GM18508 (cell line): ENCODE measurements at regions not wholly inside any gene's neighbourhood (a gene's known extent, or its start where the extent isn't known, plus 50 kb on each side); places are given as distances from the start of the nearest gene placed in this dataset.
"Not testable (repeated sequence)": the region's sequence is repeated elsewhere in the genome, so short reads cannot be mapped to it uniquely, and the experiment has no call there.

Experiments
- ATAC-seq: cut with Tn5 transposase; IDR thresholded peaks from one replicate; pipeline ENCODE4 v1.9.1; 2021; ENCODE audit warnings: moderate number of reproducible peaks; ENCODE audit not compliant: insufficient read depth, unreplicated experiment

GRCh38 chr9:80701061-80701460, 988.3 kb downstream of the TLE1 start:
- ATAC-seq: no peak

- no peak for ATAC-seq
Observed at GRCh38 chr9:80699511-80699998, 989.8 kb downstream of the TLE1 start.

GRCh38 chr9:80698725-80699410, 990.5 kb downstream of the TLE1 start:
- no peak for ATAC-seq

GRCh38 chr9:80692751-80693150, 996.6 kb downstream of the TLE1 start:
- ATAC-seq: no peak

GRCh38 chr9:80691229-80691628, 998.1 kb downstream of the TLE1 start:
- ATAC-seq: no peak

GRCh38 chr9:80690349-80690939, 998.9 kb downstream of the TLE1 start:
- ATAC-seq: no peak

- no peak for ATAC-seq
Observed at GRCh38 chr9:80679916-80680315, 1009.4 kb downstream of the TLE1 start.

GRCh38 chr9:80678906-80679305, 1010.4 kb downstream of the TLE1 start:
- no peak for ATAC-seq

- no peak for ATAC-seq
Observed at GRCh38 chr9:80673496-80673895, 1015.9 kb downstream of the TLE1 start.

GRCh38 chr9:80665479-80665878, 1023.9 kb downstream of the TLE1 start:
- no peak for ATAC-seq

GRCh38 chr9:80664327-80665210, 1024.8 kb downstream of the TLE1 start:
- ATAC-seq: no peak

GRCh38 chr9:80659751-80660150, 1029.6 kb downstream of the TLE1 start:
- not testable (repeated sequence) for ATAC-seq

GRCh38 chr9:80651044-80651443, 1038.3 kb downstream of the TLE1 start:
- no peak for ATAC-seq

GRCh38 chr9:80649496-80649895, 1039.9 kb downstream of the TLE1 start:
- ATAC-seq: no peak

GRCh38 chr9:80649001-80649420, 1040.3 kb downstream of the TLE1 start:
- ATAC-seq: no peak

GRCh38 chr9:80648336-80648735, 1041.0 kb downstream of the TLE1 start:
- ATAC-seq: no peak

- ATAC-seq: no peak
Observed at GRCh38 chr9:80646211-80646610, 1043.1 kb downstream of the TLE1 start.

GRCh38 chr9:80644044-80644443, 1045.3 kb downstream of the TLE1 start:
- ATAC-seq: no peak

GRCh38 chr9:80635065-80635464, 1054.3 kb downstream of the TLE1 start:
- ATAC-seq: no peak

- ATAC-seq: no peak
Observed at GRCh38 chr9:80632041-80632440, 1057.3 kb downstream of the TLE1 start.

GRCh38 chr9:80622508-80622907, 1050.7 kb downstream of the TLE4 start:
- ATAC-seq: no peak
